CD4-positive, alpha-beta T cell (primary cell): ENCODE measurements at regions not wholly inside any gene's neighbourhood (a gene's known extent, or its start where the extent isn't known, plus 50 kb on each side); places are given as distances from the start of the nearest gene placed in this dataset.

ENCODE experiments used
- ATAC-seq: fragments of 200-7000 bp; cut with Tn5 transposase; one replicate; pipeline ENCODE4 v1.10.0; 2022; ENCODE audit warnings: mild to moderate bottlenecking; ENCODE audit not compliant: poor library complexity
- CTCF ChIA-PET: fragments of 350-600 bp; sonication (Branson Sonifier 250); formaldehyde crosslinking; loops from one replicate; lab custom pipeline; 2021; ENCODE audit warnings: antibody characterized with exemption, inconsistent platforms; lab: Charles Lee
- POLR2A ChIA-PET: fragments of 350-600 bp; sonication (Branson Sonifier 250); formaldehyde crosslinking; loops from one replicate; lab custom pipeline; 2021; ENCODE audit warnings: antibody characterized with exemption, inconsistent platforms; lab: Charles Lee
- DNase-seq, 14 experiments: peaks; one replicate each; pipeline ENCODE4 v3.0.0-alpha.2; 2013 to 2020; ENCODE audit warnings: mixed read lengths in 2 of 14
- H3K27ac ChIP-seq, 2 donors: one replicate each; pipeline versions ENCODE4 v1.5.1 to v1.7.0; 2013; ENCODE audit warnings: low read length in 2 of 2, low read depth in 1 of 2, mild to moderate bottlenecking in 1 of 2
- H3K27me3 ChIP-seq, 2 experiments: 1 replicate in 1 of 2; 2 replicates in 1 of 2; pipeline versions ENCODE4 v1.6.1 to v1.7.0; 2013; ENCODE audit warnings: low read length in 2 of 2, control low read depth in 1 of 2, mild to moderate bottlenecking in 1 of 2, moderate library complexity in 1 of 2; ENCODE audit not compliant: insufficient read depth in 2 of 2, control insufficient read depth in 1 of 2
- H3K36me3 ChIP-seq: one replicate; pipeline ENCODE4 v1.6.1; 2013; ENCODE audit warnings: low read length, control low read depth; ENCODE audit not compliant: insufficient read depth
- H3K4me1 ChIP-seq: one replicate; pipeline ENCODE4 v1.6.1; 2013; ENCODE audit warnings: low read length, control low read depth; ENCODE audit not compliant: insufficient read depth
- H3K4me3 ChIP-seq: one replicate; pipeline ENCODE4 v1.5.1; 2013; ENCODE audit warnings: mild to moderate bottlenecking, low read length, moderate library complexity
- H3K9me3 ChIP-seq, 2 experiments: 1 replicate in 1 of 2; 2 replicates in 1 of 2; pipeline versions ENCODE4 v1.6.1 to v1.7.0; 2013; ENCODE audit warnings: low read length in 2 of 2, mild to moderate bottlenecking in 2 of 2, control low read depth in 1 of 2, moderate library complexity in 1 of 2; ENCODE audit not compliant: control insufficient read depth in 1 of 2, insufficient read depth in 1 of 2
- H3K27ac Mint-ChIP-seq: one replicate; pipeline ENCODE4 v1.8.0; 2020; ENCODE audit warnings: mixed read lengths
- H3K27me3 Mint-ChIP-seq: one replicate; pipeline ENCODE4 v1.8.0; 2021; ENCODE audit warnings: mixed read lengths
- H3K36me3 Mint-ChIP-seq: one replicate; pipeline ENCODE4 v1.8.0; 2021; ENCODE audit warnings: low read depth, mixed read lengths
- H3K4me1 Mint-ChIP-seq: one replicate; pipeline ENCODE4 v1.8.0; 2021; ENCODE audit warnings: low read depth, mixed read lengths
- H3K4me3 Mint-ChIP-seq: one replicate; pipeline ENCODE4 v1.8.0; 2020; ENCODE audit warnings: mild to moderate bottlenecking, mixed read lengths
- H3K9me3 Mint-ChIP-seq: one replicate; pipeline ENCODE4 v1.8.0; 2020; ENCODE audit warnings: mixed read lengths
- intact Hi-C, 2 experiments: fragments of 100-400 bp; cut with DNase I in 1 of 2; cut with micrococcal nuclease in 1 of 2; formaldehyde crosslinking; loops; one replicate each; pipeline versions ENCODE4 v1.15.1 to v1.9.0; 2023 to 2025; cut with DNase I, micrococcal nuclease
- TF ChIP-seq, protein P1 (sequence below): fragments of 200-600 bp; IDR thresholded peaks from one replicate; pipeline ENCODE4 v1.8.0; 2022; ENCODE audit warnings: antibody characterized with exemption, mild to moderate bottlenecking

DNA sequence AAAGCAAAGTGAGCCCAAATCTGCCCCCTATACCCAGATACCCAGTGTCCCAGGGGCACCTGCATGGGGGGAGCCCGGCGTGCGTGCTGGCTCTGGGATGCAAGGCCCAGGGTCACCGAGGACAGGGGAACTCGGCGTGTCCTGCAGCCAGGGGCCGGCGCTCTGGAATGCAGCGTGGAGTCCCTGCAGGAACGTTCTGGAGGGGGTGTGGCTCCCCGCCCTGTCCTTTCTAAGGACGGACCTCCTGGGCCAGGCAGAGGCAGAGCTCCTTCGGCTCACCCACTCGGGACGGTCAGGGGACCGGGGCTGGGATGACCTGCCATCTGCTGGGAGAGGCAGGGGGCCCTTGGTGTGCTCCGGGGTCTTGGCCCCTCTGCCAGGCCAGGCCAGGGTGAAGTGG, 1196.8 kb downstream of the BRD1 start:
- H3K9me3 Mint-ChIP-seq = no peaks in the 10 kb centered on the region
- ATAC-seq = no peak
- no peak for DNase-seq
- H3K27ac ChIP-seq = no peak overlapping the region
- H3K4me1 ChIP-seq = peaks cover 8% of the 10 kb centered on the region
- no peaks in the 10 kb centered on the region for H3K36me3 Mint-ChIP-seq
- H3K27me3 Mint-ChIP-seq = no peaks in the 10 kb centered on the region
- no peaks in the 10 kb centered on the region for H3K36me3 ChIP-seq
- CTCF ChIA-PET = no interaction called here
- H3K27me3 ChIP-seq = peaks cover 0 to 6% of the 10 kb centered on the region in 2 experiments
- H3K4me3 ChIP-seq = no peak overlapping the region
- H3K4me3 Mint-ChIP-seq = no peak overlapping the region
- TF ChIP-seq, protein P1, sequence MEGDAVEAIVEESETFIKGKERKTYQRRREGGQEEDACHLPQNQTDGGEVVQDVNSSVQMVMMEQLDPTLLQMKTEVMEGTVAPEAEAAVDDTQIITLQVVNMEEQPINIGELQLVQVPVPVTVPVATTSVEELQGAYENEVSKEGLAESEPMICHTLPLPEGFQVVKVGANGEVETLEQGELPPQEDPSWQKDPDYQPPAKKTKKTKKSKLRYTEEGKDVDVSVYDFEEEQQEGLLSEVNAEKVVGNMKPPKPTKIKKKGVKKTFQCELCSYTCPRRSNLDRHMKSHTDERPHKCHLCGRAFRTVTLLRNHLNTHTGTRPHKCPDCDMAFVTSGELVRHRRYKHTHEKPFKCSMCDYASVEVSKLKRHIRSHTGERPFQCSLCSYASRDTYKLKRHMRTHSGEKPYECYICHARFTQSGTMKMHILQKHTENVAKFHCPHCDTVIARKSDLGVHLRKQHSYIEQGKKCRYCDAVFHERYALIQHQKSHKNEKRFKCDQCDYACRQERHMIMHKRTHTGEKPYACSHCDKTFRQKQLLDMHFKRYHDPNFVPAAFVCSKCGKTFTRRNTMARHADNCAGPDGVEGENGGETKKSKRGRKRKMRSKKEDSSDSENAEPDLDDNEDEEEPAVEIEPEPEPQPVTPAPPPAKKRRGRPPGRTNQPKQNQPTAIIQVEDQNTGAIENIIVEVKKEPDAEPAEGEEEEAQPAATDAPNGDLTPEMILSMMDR = no peak
- H3K27ac Mint-ChIP-seq = no peak overlapping the region
- POLR2A ChIA-PET = no interaction called here
- H3K9me3 ChIP-seq = peaks cover 0 to 16% of the 10 kb centered on the region in 2 experiments
- intact Hi-C loops = no loop called here
- peaks cover 2% of the 10 kb centered on the region for H3K4me1 Mint-ChIP-seq

DNA sequence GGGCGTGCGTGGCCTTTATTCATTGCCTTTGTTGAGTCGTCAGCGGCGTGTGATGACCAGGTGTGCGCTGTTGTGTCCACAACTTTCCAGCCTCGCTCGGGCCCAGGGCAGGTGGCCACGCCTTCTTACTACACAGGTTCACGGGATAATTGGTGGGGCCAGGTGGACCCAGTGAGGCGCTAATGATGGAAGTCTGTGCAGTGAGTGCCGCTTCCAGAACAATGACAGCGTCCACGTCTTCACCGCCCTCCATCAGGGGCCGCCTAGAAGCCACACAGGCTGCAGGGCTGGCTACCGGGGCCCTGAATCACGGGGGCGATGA, 1197.3 kb downstream of the BRD1 start:
- peaks cover 0 to 15% of the 10 kb centered on the region in 2 experiments for H3K9me3 ChIP-seq
- H3K27me3 Mint-ChIP-seq = no peaks in the 10 kb centered on the region
- ATAC-seq (no peak), DNase-seq (no peak)
- no peak overlapping the region for H3K4me3 Mint-ChIP-seq
- no peak overlapping the region for H3K27ac Mint-ChIP-seq
- no peaks in the 10 kb centered on the region for H3K4me1 Mint-ChIP-seq
- POLR2A ChIA-PET = no interaction called here
- H3K36me3 ChIP-seq = no peaks in the 10 kb centered on the region
- CTCF ChIA-PET = no interaction called here
- H3K27ac ChIP-seq = no peak overlapping the region
- intact Hi-C loops = no loop called here
- no peaks in the 10 kb centered on the region for H3K9me3 Mint-ChIP-seq
- TF ChIP-seq, protein P1 = no peak
- H3K4me1 ChIP-seq = peaks cover 3% of the 10 kb centered on the region
- no peaks in the 10 kb centered on the region for H3K36me3 Mint-ChIP-seq
- H3K27me3 ChIP-seq = peaks cover 0 to 6% of the 10 kb centered on the region in 2 experiments
- H3K4me3 ChIP-seq = no peak overlapping the region

DNA sequence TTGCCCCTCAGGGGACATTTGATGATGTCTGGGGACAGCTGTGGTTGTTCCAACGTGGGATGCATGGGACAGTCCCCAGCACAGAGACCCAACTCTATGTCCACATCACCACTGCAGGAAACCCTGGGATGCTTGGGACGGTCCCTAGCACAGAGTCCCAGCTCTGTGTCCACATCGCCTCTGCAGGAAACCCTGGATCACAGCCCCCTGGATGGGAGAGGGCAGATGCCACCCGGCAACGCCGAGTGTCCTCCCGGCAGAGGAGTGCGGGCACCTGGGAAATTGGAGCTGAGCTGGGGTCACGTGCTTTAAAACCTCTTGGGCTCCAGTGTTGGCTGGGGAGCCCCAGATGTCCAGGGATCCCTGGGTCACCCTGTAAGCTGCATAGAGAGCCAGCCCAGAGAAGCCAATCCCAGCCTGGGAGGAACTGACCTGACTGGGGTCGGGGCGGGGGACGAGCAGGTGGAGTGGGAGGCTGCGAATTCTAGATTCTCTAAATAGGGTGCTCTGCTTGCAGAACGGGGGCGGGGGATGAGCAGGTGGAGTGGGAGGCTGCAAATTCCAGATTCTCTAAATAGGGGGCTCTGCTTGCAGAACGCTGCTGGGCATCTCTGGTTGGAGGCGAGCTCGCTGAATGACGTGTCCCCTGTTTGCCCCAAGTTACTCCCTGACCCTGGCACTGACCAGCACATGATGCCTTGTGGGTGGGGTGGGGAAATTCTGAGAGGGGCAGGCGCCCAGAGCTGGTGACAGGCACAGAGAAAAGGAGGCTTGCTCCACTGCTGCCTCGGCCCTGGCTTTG, 1197.8 kb downstream of the BRD1 start:
- H3K4me1 ChIP-seq = no peaks in the 10 kb centered on the region
- no peak overlapping the region for H3K27ac Mint-ChIP-seq
- H3K4me3 Mint-ChIP-seq = no peak overlapping the region
- H3K27me3 Mint-ChIP-seq = no peaks in the 10 kb centered on the region
- DNase-seq = no peak
- POLR2A ChIA-PET = no interaction called here
- H3K9me3 Mint-ChIP-seq = no peaks in the 10 kb centered on the region
- no peak overlapping the region for H3K4me3 ChIP-seq
- no peaks in the 10 kb centered on the region for H3K36me3 ChIP-seq
- TF ChIP-seq, protein P1 = no peak
- no peaks in the 10 kb centered on the region for H3K4me1 Mint-ChIP-seq
- intact Hi-C loops = no loop called here
- H3K27ac ChIP-seq = no peak overlapping the region
- H3K36me3 Mint-ChIP-seq = no peaks in the 10 kb centered on the region
- H3K27me3 ChIP-seq = peaks cover 0 to 6% of the 10 kb centered on the region in 2 experiments
- peaks cover 0 to 10% of the 10 kb centered on the region in 2 experiments for H3K9me3 ChIP-seq
- CTCF ChIA-PET = no interaction called here
- no peak for ATAC-seq
